Ovary (tissue), 3 donors: ENCODE measurements at regions not wholly inside any gene's neighbourhood (a gene's known extent, or its start where the extent isn't known, plus 50 kb on each side); places are given as distances from the start of the nearest gene placed in this dataset.

Experiments
- CTCF ChIP-seq, 3 donors: fragments of 450-650 bp in 2 of 3; fragments of 200-600 bp in 1 of 3; IDR thresholded peaks; one replicate each; pipeline versions ENCODE4 v1.5.1 to v1.8.0; 2016 to 2022; ENCODE audit warnings: antibody characterized with exemption in 3 of 3, mild to moderate bottlenecking in 1 of 3
- EP300 ChIP-seq: sonication (generic); formaldehyde crosslinking; IDR thresholded peaks from one replicate; pipeline ENCODE4 v1.6.1; 2017; ENCODE audit warnings: antibody characterized with exemption
- POLR2A ChIP-seq: fragments of 450-650 bp; IDR thresholded peaks from one replicate; pipeline ENCODE4 v1.6.1; 2017; ENCODE audit warnings: antibody characterized with exemption, mild to moderate bottlenecking, moderate library complexity
- donor health status: DM: no; HTN: no; CAD: no.

DNA sequence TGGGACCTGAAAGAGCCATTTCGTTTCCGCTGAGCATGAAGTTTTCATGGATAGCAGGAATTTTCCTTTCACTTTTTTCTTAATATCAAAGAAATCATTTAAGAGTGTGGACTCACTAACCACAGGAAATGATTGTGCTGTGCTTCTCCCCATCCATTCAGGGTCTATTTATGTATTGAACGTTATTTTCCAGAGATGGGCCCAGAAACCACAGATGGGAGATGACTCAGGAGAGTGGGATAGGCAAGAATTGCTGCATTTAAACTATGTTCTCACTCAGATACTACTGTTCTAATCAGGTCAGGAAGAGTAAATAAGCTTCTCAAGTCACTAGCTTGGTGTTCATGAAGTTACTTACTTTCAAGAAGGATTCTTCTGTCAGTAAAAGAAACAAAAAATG, 763.8 kb downstream of the DTWD2 start:
- TF ChIP-seq CTCF (IDR thresholded peaks at IDR 0.05) (no peak), EP300 (no peak), POLR2A (no peak)
